A673 (cell line): ENCODE measurements at regions not wholly inside any gene's neighbourhood (a gene's known extent, or its start where the extent isn't known, plus 50 kb on each side); places are given as distances from the start of the nearest gene placed in this dataset.

Experiments used
- BruUV-seq: library from RNA; stranded (reverse); fragments of 400-500 nt; replicated peaks from 2 replicates; lab custom pipeline; 2021; lab: Mats Ljungman, UMichigan
- CTCF ChIA-PET: fragments of 300-600 bp; sonication (Branson Sonifier 250); formaldehyde crosslinking; loops from one replicate; lab custom pipeline; 2022; ENCODE audit warnings: antibody characterized with exemption; lab: Charles Lee
- POLR2A ChIA-PET: fragments of 300-600 bp; sonication (Branson Sonifier 250); formaldehyde crosslinking; loops from one replicate; lab custom pipeline; 2022; ENCODE audit warnings: antibody characterized with exemption; ENCODE audit not compliant: low non-redundant PET; lab: Charles Lee
- DNase-seq: peaks from one replicate; pipeline ENCODE4 v3.0.0-alpha.2; 2015; ENCODE audit warnings: low spot score
- H3K27ac ChIP-seq: fragments of 200-600 bp; sonication (generic); 2 replicates; pipeline ENCODE4 v1.5.1; 2016; ENCODE audit warnings: mixed run types, low read depth, mild to moderate bottlenecking, mixed read lengths, antibody characterized with exemption, low read length; ENCODE audit not compliant: poor library complexity, severe bottlenecking
- H3K27me3 ChIP-seq: fragments of 200-600 bp; sonication (generic); replicated peaks from 2 replicates; pipeline ENCODE4 v1.6.1; 2017; ENCODE audit warnings: mixed run types, low read depth, mild to moderate bottlenecking, mixed read lengths, antibody characterized with exemption, low read length; ENCODE audit not compliant: insufficient read depth, poor library complexity
- H3K36me3 ChIP-seq: fragments of 200-600 bp; sonication (generic); 2 replicates; pipeline ENCODE4 v1.6.1; 2016; ENCODE audit warnings: mixed run types, mild to moderate bottlenecking, mixed read lengths, antibody characterized with exemption, low read length; ENCODE audit not compliant: insufficient read depth, poor library complexity, severe bottlenecking
- H3K4me1 ChIP-seq: fragments of 200-600 bp; sonication (generic); 2 replicates; pipeline ENCODE4 v1.6.1; 2017; ENCODE audit warnings: mixed run types, mild to moderate bottlenecking, mixed read lengths, antibody characterized with exemption, low read length; ENCODE audit not compliant: insufficient read depth, poor library complexity, severe bottlenecking
- H3K4me3 ChIP-seq: fragments of 200-600 bp; sonication (generic); 2 replicates; pipeline ENCODE4 v1.5.1; 2016; ENCODE audit warnings: low read depth, mixed run types, mild to moderate bottlenecking, mixed read lengths, low read length; ENCODE audit not compliant: poor library complexity, severe bottlenecking
- H3K9me3 ChIP-seq: fragments of 200-600 bp; sonication (generic); 2 replicates; pipeline ENCODE4 v1.6.1; 2016; ENCODE audit warnings: mixed run types, low read depth, mild to moderate bottlenecking, mixed read lengths, antibody characterized with exemption, low read length; ENCODE audit not compliant: poor library complexity, severe bottlenecking
- EZH2 ChIP-seq: fragments of 200-600 bp; sonication (generic); IDR thresholded peaks from 2 replicates; pipeline ENCODE4 v1.6.1; 2017; ENCODE audit warnings: borderline replicate concordance, low read depth, mild to moderate bottlenecking, mixed read lengths, antibody characterized with exemption, low read length; ENCODE audit not compliant: poor library complexity, severe bottlenecking
- intact Hi-C: fragments of 100-400 bp; cut with micrococcal nuclease; formaldehyde crosslinking; loops from one replicate; pipeline ENCODE4 v1.10.0; 2022; ENCODE audit not compliant: unreplicated experiment
- TF ChIP-seq, protein P1 (sequence below): fragments of 300-800, 200-600 bp; sonication (generic); conservative IDR thresholded peaks from 2 replicates; pipeline ENCODE4 v1.5.1; 2017; ENCODE audit warnings: low read depth, mild to moderate bottlenecking, antibody characterized with exemption, low read length, moderate library complexity, mixed read lengths

DNA sequence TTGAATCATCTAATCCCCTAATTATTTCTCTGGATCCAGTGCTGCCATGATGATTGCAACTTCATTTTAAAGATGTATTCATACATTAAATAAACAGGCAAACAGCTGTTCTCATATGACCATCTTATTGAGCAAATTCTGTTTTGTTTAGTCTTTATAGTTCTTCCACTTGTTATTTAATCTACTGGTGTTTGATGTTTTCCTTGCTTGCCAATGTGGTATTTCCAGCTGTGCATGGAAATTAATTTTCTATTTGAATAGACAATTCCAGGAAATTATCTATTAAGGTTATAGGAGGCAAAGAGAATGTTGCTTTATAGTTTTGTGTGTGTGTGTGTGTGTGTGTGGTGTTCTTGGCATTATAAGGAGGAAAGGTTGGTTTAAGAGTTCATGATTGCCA lies 167.0 kb upstream of the PRPS1L1 start:
- TF ChIP-seq, protein P1, sequence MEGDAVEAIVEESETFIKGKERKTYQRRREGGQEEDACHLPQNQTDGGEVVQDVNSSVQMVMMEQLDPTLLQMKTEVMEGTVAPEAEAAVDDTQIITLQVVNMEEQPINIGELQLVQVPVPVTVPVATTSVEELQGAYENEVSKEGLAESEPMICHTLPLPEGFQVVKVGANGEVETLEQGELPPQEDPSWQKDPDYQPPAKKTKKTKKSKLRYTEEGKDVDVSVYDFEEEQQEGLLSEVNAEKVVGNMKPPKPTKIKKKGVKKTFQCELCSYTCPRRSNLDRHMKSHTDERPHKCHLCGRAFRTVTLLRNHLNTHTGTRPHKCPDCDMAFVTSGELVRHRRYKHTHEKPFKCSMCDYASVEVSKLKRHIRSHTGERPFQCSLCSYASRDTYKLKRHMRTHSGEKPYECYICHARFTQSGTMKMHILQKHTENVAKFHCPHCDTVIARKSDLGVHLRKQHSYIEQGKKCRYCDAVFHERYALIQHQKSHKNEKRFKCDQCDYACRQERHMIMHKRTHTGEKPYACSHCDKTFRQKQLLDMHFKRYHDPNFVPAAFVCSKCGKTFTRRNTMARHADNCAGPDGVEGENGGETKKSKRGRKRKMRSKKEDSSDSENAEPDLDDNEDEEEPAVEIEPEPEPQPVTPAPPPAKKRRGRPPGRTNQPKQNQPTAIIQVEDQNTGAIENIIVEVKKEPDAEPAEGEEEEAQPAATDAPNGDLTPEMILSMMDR, result no peak
- TF ChIP-seq EZH2, result no peak
- DNase-seq, result no peak
- CTCF ChIA-PET, result no interaction called here

DNA sequence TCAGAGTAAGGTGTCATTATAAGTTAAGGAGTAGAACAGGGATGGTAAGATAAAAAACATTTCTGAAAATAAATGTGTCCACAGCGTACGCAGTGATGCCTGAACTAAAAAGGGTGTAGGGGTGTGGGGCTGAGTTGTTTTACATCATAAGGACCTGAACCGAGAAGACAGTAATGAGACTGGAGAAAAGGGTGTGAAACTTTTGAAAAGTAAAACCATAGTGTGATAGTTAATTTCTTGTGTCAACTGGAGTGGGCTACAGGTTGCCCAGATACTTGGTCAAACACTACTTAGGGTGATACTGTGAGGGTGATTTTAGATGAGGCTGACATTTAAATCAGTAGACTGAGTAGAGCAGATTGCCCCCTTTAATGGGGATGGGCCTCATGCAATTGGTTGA lies 169.0 kb upstream of the PRPS1L1 start:
- intact Hi-C loops, result no loop called here
- TF ChIP-seq, protein P1, result no peak
- TF ChIP-seq EZH2, result no peak
- H3K27ac ChIP-seq, result no peak overlapping the region
- H3K4me1 ChIP-seq, result no peaks in the 10 kb centered on the region
- BruUV-seq, result no TSS peak
- H3K4me3 ChIP-seq, result no peak overlapping the region
- no peak for DNase-seq
- no peaks in the 10 kb centered on the region for H3K36me3 ChIP-seq
- no peaks in the 10 kb centered on the region for H3K27me3 ChIP-seq
- ChIA-PET CTCF (no interaction called here), POLR2A (no interaction called here)
- no peaks in the 10 kb centered on the region for H3K9me3 ChIP-seq

More for the DNA sequence above, 167.0 kb upstream of the PRPS1L1 start:
- Histone ChIP-seq H3K4me3 (no peak overlapping the region), H3K27ac (no peak overlapping the region), H3K36me3 (no peaks in the 10 kb centered on the region), H3K27me3 (no peaks in the 10 kb centered on the region), H3K9me3 (no peaks in the 10 kb centered on the region), H3K4me1 (no peaks in the 10 kb centered on the region)
- BruUV-seq, result no TSS peak
- POLR2A ChIA-PET, result no interaction called here
- intact Hi-C loops, result no loop called here

DNA sequence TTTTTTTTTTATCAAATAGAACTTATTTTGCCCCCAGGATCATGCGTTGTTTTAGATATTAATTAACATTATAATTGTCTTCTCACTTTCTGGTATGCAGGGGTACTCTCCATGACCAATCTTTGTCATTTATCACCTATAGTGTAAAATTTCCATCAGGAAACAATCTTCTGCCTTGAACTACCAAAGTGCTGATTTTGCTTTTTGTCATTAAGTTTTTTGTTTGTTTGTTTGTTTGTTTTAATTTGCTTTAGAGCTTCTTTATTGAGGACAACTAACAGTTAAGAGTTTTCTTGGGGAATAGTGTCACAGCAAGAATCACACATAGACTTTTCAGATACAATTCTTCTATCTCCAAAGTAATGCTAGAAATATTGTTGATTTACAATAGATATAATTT lies 171.2 kb upstream of the PRPS1L1 start:
- DNase-seq, result no peak
- POLR2A ChIA-PET, result no interaction called here
- CTCF ChIA-PET, result no interaction called here
- Histone ChIP-seq H3K36me3 (no peaks in the 10 kb centered on the region), H3K27me3 (no peaks in the 10 kb centered on the region), H3K4me3 (no peak overlapping the region), H3K9me3 (no peaks in the 10 kb centered on the region), H3K27ac (no peak overlapping the region), H3K4me1 (no peaks in the 10 kb centered on the region)
- intact Hi-C loops, result no loop called here
- TF ChIP-seq EZH2, result no peak
- TF ChIP-seq, protein P1, result no peak
- BruUV-seq, result no TSS peak
